Activated T-cell treated with anti-CD3 and anti-CD28 coated beads, Interleukin-2, amount 50 U/mL, for 72 hours (primary cell): ENCODE measurements at regions not wholly inside any gene's neighbourhood (a gene's known extent, or its start where the extent isn't known, plus 50 kb on each side); places are given as distances from the start of the nearest gene placed in this dataset.

ENCODE experiments used
- ATAC-seq, 2 donors: fragments of 150-1000 bp; cut with Tn5 transposase; replicated peaks in 1 of 2; 2 replicates each; pipeline ENCODE4 v1.10.0; 2021; ENCODE audit warnings: moderate library complexity in 2 of 2, mild to moderate bottlenecking in 1 of 2
- DNase-seq, 2 donors: peaks; one replicate each; pipeline ENCODE4 v3.0.0; 2021 to 2022; ENCODE audit warnings: mixed read lengths in 1 of 2
- H3K27ac Mint-ChIP-seq: one replicate; pipeline ENCODE4 v1.8.0; 2022; ENCODE audit warnings: mild to moderate bottlenecking, moderate library complexity, mixed read lengths
- H3K27me3 Mint-ChIP-seq: one replicate; pipeline ENCODE4 v1.8.0; 2022; ENCODE audit warnings: low read depth, mixed read lengths
- H3K36me3 Mint-ChIP-seq, 2 donors: one replicate each; pipeline ENCODE4 v1.8.0; 2022; ENCODE audit warnings: mixed read lengths in 2 of 2, mild to moderate bottlenecking in 1 of 2; ENCODE audit not compliant: insufficient read depth in 2 of 2
- H3K4me1 Mint-ChIP-seq: one replicate; pipeline ENCODE4 v1.8.0; 2022; ENCODE audit warnings: low read depth, mixed read lengths
- H3K4me3 Mint-ChIP-seq, 2 donors: one replicate each; pipeline ENCODE4 v1.8.0; 2022; ENCODE audit warnings: mild to moderate bottlenecking in 2 of 2, mixed read lengths in 2 of 2, moderate library complexity in 2 of 2
- H3K9me3 Mint-ChIP-seq, 2 donors: one replicate each; pipeline ENCODE4 v1.8.0; 2022; ENCODE audit warnings: mixed read lengths in 2 of 2

DNA sequence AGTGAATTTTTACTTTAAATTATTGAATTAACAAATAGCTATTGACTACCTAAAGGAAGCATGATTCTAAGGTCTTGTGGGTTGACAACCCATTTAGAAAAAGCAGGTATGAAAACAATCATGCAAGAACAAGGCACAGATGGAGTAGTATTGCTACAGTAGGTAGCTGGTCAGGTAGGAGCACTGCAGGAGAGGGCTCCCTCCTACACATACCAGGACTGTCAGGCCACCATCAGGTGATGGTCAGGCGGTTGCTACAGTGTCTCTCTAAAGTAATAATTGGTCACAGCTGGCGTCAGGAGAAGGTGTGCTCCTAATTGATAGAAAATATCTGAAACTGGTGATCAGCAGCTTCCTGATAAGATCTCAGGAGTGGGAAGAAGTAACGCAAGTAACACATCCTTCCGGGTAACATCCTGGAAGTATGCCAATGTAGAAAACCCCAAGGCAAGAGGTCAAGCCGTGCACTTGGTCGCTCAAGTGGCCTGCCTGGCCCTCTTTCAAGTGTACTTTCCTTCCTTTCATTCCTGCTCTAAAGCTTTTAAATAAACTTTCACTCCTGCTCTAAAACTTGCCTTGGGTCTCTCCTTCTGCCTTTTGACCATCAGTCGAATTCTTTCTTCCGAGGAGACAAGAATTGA lies 486.5 kb downstream of the TMEM114 start:
- Mint-ChIP-seq H3K36me3 (peaks cover 0 to 1% of the 10 kb centered on the region in 2 donors), H3K27me3 (no peaks in the 10 kb centered on the region), H3K9me3 (peaks cover 8 to 14% of the 10 kb centered on the region in 2 donors), H3K27ac (no peak overlapping the region), H3K4me3 (no peak overlapping the region), H3K4me1 (no peaks in the 10 kb centered on the region)
- ATAC-seq (no peak), DNase-seq (no peak)

DNA sequence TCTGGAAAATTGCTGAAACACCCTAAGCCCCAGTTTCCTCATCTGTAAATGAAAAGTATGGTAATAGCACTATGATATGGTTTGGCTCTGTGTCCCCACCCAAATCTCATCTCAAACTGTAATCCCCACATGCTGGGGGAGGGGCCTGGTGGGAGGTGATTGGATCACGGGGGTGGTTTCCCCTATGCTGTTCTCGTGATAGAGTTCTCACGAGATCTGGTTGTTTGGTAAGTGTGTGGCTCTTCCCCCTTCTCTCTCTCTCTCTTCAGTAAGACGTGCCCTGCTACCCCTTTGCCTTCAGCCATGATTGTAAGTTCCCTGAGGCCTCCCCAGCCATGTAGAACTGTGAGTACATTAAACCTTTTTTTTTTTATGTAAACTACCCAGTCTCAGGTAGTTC lies 490.7 kb downstream of the TMEM114 start:
- Mint-ChIP-seq H3K27me3 (no peaks in the 10 kb centered on the region), H3K4me1 (no peaks in the 10 kb centered on the region), H3K4me3 (no peak overlapping the region), H3K9me3 (peaks cover 10 to 19% of the 10 kb centered on the region in 2 donors), H3K36me3 (peaks cover 0 to 2% of the 10 kb centered on the region in 2 donors), H3K27ac (no peak overlapping the region)
- no peak for DNase-seq
- ATAC-seq, result no peak

DNA sequence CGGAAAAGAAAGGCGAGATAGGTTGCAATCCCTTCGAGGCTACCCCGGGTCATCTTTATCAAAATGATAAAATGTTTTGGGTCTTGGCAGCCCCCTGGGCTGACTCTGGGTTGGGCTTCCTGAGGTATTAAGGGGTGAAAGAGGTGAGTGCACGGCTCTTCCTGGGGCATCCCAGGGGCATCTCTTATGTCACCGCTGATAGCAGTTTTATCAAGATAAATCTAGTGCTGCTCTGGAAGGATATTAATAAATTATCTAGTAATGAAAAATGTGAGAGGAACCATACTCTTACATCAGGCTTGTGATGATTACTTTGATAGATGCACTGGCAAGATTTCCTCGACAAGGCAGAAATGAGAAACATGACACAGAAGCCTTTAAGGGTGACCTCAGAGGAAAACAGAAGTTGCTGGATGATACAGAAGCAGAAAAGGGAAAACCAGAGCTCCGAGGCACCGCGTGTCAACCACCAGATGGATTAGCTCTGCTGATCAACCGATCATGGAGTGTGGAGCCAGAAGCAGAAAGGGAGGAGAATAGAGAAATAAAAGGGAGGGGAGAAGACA lies 491.3 kb downstream of the TMEM114 start:
- ATAC-seq (no peak), DNase-seq (no peak)
- H3K4me3 Mint-ChIP-seq, result no peak overlapping the region
- peaks cover 11 to 20% of the 10 kb centered on the region in 2 donors for H3K9me3 Mint-ChIP-seq
- H3K36me3 Mint-ChIP-seq, result peaks cover 0 to 2% of the 10 kb centered on the region in 2 donors
- no peaks in the 10 kb centered on the region for H3K4me1 Mint-ChIP-seq
- no peaks in the 10 kb centered on the region for H3K27me3 Mint-ChIP-seq
- no peak overlapping the region for H3K27ac Mint-ChIP-seq

DNA sequence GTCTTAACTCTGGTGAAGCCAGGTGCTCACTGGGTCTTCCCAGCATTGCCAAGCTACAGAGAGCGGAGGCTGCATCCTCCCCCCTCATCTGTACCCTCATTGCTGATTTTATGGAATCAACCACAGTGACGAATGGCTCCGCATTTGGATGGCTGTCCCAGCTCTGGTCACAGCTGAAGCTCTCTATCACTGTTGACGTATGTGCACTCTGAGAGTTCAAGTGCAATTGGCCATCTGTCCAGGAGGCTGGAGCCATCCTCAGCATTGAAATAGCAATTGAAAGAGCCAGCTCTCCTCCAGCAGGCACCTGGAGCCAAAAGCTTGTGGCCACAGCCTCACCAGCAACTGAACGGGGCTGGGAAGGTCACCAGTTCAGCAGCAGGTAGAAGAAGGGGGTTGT lies 494.1 kb downstream of the TMEM114 start:
- Mint-ChIP-seq H3K4me1 (no peaks in the 10 kb centered on the region), H3K4me3 (no peak overlapping the region), H3K27ac (no peak overlapping the region), H3K9me3 (peaks cover 15 to 22% of the 10 kb centered on the region in 2 donors), H3K36me3 (peaks cover 0 to 2% of the 10 kb centered on the region in 2 donors), H3K27me3 (no peaks in the 10 kb centered on the region)
- no peak for DNase-seq
- ATAC-seq, result no peak

DNA sequence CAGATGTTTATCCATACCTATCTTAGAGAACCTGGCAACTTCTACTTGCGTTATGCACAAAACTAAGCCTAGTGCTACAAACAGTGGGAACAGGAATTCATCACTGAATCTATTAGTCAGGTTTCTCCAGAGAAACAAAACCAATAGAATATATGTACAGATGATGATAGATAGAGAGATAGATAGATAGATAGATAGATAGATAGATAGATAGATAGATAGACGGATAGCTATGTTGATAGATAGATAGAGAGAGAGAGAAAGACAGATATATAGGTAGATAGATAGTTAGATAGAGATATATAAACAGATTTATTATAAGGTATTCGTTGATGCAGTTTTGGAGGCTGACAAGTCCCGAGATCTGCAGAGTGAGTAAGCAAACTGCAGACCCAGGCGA lies 495.6 kb downstream of the TMEM114 start:
- H3K4me1 Mint-ChIP-seq, result no peaks in the 10 kb centered on the region
- no peak for ATAC-seq
- no peaks in the 10 kb centered on the region for H3K27me3 Mint-ChIP-seq
- H3K27ac Mint-ChIP-seq, result no peak overlapping the region
- no peak overlapping the region for H3K4me3 Mint-ChIP-seq
- DNase-seq, result no peak
- H3K9me3 Mint-ChIP-seq, result peaks cover 15 to 18% of the 10 kb centered on the region in 2 donors
- H3K36me3 Mint-ChIP-seq, result peaks cover 0 to 2% of the 10 kb centered on the region in 2 donors

DNA sequence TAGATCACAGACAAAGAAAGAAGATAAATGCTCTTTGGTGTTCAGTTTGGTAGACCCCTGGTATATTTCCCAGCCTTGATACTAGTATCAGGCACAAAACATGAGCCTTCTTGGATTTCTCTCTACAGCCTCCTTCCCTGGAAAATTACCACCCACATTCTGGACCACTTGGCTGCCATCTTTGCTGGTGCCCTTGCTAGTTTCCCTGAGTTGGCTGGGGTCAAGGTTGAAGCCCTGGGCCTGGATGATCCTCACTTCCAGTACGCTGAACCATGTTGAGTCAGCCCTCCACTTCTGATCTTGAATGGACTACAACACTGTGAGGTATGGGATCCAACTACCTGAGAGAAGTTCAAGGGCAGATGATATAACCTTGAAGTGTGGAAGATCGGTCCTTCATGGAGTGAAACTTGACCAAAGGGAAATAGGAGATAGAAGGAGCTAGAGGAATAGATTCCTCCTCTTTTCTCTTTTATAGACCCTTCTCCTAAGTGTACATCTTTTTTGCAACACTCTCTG lies 501.4 kb downstream of the TMEM114 start:
- no peak for ATAC-seq
- no peak overlapping the region for H3K4me3 Mint-ChIP-seq
- H3K27me3 Mint-ChIP-seq, result no peaks in the 10 kb centered on the region
- no peaks in the 10 kb centered on the region for H3K4me1 Mint-ChIP-seq
- DNase-seq, result no peak
- H3K36me3 Mint-ChIP-seq, result no peaks in the 10 kb centered on the region
- H3K27ac Mint-ChIP-seq, result no peak overlapping the region
- H3K9me3 Mint-ChIP-seq, result peaks cover 4 to 7% of the 10 kb centered on the region in 2 donors

DNA sequence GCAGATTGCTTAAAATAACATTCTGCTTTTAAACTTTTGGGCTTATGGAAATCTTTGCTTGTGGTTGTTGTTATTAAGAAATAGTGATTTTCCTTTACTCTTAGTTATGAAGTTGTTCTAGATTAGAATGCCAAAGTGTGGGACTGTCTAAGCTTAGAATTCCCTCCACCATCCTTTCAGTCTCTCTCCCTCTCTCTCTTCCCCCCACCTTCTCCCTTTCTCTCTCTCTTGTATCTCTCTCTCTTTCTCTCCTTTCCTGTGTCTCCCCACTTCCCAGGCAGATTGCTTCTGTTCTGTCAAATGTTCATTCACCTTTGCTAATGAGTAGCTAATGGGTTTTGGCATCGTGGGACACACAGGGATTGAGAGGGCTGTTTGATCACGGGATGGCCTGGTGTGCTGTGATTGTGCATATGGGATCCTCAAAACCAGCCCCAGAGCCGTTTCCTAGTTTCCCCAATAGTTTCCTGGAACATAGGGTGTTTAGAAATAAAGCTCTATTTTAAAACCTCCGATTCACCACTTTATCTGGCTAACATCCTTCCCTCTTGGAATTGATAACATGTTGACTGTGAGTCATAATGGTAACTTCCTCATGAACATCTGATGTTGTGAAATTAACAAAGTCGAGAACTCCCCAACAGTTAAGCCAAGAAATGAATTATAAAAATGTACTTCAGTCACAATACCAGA lies 502.6 kb downstream of the TMEM114 start:
- H3K9me3 Mint-ChIP-seq, result peaks cover 4 to 7% of the 10 kb centered on the region in 2 donors
- H3K27me3 Mint-ChIP-seq, result no peaks in the 10 kb centered on the region
- no peak for ATAC-seq
- H3K4me1 Mint-ChIP-seq, result no peaks in the 10 kb centered on the region
- no peaks in the 10 kb centered on the region for H3K36me3 Mint-ChIP-seq
- H3K4me3 Mint-ChIP-seq, result no peak overlapping the region
- no peak for DNase-seq
- H3K27ac Mint-ChIP-seq, result no peak overlapping the region

DNA sequence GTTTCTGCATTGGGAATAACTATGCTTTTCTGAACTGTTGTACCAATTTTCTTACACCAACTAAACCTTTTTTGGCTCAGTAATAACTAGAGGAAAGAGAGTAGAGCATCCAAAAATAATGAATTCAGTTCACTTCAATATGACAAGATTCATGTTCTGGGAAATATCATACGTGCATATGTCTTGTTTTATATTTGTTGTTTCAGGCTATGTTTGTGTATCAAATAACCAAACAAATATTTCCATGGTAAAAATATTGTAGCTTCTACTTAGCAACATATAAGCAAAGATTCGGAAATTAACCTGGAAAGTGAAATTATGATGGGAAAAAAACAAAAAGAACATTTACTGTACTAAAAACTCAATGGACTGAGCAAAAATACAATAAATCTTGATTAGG lies 503.2 kb downstream of the TMEM114 start:
- ATAC-seq, result no peak
- Mint-ChIP-seq H3K4me1 (no peaks in the 10 kb centered on the region), H3K36me3 (no peaks in the 10 kb centered on the region), H3K4me3 (no peak overlapping the region), H3K9me3 (peaks cover 4 to 7% of the 10 kb centered on the region in 2 donors), H3K27me3 (no peaks in the 10 kb centered on the region), H3K27ac (no peak overlapping the region)
- DNase-seq, result no peak

DNA sequence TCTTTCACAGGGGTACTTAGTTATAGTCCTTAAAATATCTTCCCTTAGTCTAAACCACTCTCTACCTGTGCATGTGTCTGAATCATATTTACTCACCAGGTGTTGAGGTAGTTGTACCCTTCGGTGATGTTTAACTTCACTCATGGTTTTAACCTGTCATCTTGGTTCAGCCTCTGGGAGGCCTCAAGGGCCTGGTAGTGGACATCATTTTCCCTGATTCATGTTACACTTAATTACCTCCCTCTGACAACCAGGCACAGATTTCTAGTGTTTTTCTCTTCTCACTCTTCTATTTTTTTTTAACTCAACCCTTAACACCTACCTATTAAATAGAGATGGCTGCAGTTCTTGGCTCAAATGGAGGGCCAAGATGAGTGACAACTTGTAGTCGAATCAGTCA lies 505.4 kb downstream of the TMEM114 start:
- Mint-ChIP-seq H3K4me3 (no peak overlapping the region), H3K36me3 (no peaks in the 10 kb centered on the region), H3K4me1 (no peaks in the 10 kb centered on the region), H3K9me3 (peaks cover 0 to 2% of the 10 kb centered on the region in 2 donors), H3K27ac (no peak overlapping the region), H3K27me3 (no peaks in the 10 kb centered on the region)
- no peak for ATAC-seq
- no peak for DNase-seq

DNA sequence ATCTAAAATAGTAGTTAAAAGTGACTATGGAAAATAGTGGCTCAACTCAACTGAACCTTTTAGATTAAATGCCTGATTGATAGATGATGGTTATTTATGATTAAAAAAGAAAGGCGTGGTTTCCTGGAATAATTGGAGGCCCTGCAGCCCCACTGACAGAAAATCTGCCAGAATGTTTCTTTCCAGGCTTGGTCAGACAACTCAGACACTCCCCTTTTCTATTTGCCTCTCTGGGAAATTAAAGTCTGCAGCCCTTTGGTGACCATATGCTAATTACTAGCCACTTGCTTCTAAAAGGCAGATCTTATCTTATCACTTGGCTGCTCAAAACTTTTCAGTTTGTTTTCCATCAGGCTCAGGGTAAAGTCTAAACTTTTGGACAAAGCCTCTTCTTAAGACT lies 506.0 kb downstream of the TMEM114 start:
- Mint-ChIP-seq H3K27me3 (no peaks in the 10 kb centered on the region), H3K36me3 (no peaks in the 10 kb centered on the region), H3K9me3 (peaks cover 0 to 4% of the 10 kb centered on the region in 2 donors), H3K27ac (no peak overlapping the region), H3K4me3 (no peak overlapping the region), H3K4me1 (no peaks in the 10 kb centered on the region)
- DNase-seq (no peak), ATAC-seq (no peak)

DNA sequence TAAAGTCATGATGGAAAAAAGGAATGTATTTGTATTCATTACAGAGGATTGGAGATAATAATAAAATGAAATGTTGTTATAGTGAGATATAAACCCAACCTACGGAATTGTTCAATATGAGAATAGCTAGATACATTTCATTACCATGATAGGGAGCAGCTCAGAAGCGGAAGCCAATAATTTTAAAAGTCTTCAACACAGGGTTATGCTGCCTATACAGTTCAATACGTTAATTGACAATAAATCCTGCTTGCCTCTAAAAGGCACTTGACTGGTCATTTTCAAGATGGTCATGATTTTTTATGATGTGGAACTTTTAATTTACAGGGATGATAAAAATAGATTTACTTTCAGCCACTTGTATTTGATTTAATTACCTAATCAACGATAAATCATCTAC lies 506.8 kb downstream of the TMEM114 start:
- DNase-seq (no peak), ATAC-seq (no peak)
- Mint-ChIP-seq H3K36me3 (no peaks in the 10 kb centered on the region), H3K27ac (no peak overlapping the region), H3K27me3 (no peaks in the 10 kb centered on the region), H3K4me3 (no peak overlapping the region), H3K4me1 (no peaks in the 10 kb centered on the region), H3K9me3 (peaks cover 0 to 4% of the 10 kb centered on the region in 2 donors)

DNA sequence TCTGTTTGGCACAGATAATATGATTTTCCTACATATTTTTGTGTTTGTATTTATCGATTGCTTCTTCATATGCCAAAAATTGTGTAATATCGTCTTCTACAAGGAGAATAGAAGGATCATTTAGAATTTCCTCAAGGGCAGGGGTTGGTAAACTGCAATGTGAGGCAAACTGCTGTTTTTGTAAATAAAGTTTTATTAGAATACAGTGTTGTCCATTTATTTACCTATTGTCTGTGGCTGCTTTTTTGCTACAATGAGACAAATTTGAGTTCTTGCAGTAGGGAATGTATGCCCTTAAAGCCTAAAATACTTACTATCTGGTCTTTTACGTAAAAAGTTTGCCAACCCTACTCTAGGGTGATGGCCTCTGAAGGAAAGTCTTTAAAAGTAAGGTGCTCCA lies 509.5 kb downstream of the TMEM114 start:
- H3K4me1 Mint-ChIP-seq, result no peaks in the 10 kb centered on the region
- no peaks in the 10 kb centered on the region for H3K27me3 Mint-ChIP-seq
- ATAC-seq (no peak), DNase-seq (no peak)
- no peaks in the 10 kb centered on the region for H3K36me3 Mint-ChIP-seq
- H3K4me3 Mint-ChIP-seq, result no peak overlapping the region
- H3K27ac Mint-ChIP-seq, result no peak overlapping the region
- peaks cover 2% of the 10 kb centered on the region in 2 donors for H3K9me3 Mint-ChIP-seq

DNA sequence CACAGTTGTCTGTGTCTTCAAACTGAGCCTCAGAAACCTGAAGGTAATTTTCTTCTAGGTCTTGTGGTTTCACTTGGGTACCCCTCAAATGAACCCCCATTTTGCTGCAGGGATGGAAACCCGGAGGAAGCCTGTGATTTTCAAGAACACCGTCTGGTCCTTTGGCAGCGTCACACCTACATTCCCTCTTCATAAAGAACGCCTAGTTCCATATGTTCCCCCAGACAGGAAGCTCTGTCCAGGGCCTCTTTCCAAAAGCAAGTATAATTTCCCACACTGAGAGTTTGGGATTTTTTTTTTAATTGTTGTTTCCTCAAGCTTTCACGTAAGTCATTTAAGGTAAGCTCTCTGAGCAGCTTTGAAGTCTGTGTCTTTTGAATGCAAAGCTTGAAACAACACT lies 515.0 kb downstream of the TMEM114 start:
- DNase-seq, result no peak
- Mint-ChIP-seq H3K27ac (no peak overlapping the region), H3K36me3 (no peaks in the 10 kb centered on the region), H3K27me3 (no peaks in the 10 kb centered on the region), H3K4me3 (no peak overlapping the region), H3K4me1 (no peaks in the 10 kb centered on the region), H3K9me3 (peaks cover 2 to 9% of the 10 kb centered on the region in 2 donors)
- ATAC-seq, result no peak
